GM19025 (cell line): ENCODE measurements at regions not wholly inside any gene's neighbourhood (a gene's known extent, or its start where the extent isn't known, plus 50 kb on each side); places are given as distances from the start of the nearest gene placed in this dataset.
"Not testable (repeated sequence)": the region's sequence is repeated elsewhere in the genome, so short reads cannot be mapped to it uniquely, and the experiment has no call there.

Experiments used
- ATAC-seq: cut with Tn5 transposase; IDR thresholded peaks from one replicate; pipeline ENCODE4 v1.9.1; 2021; ENCODE audit warnings: mild to moderate bottlenecking, low read depth, moderate library complexity; ENCODE audit not compliant: unreplicated experiment

DNA sequence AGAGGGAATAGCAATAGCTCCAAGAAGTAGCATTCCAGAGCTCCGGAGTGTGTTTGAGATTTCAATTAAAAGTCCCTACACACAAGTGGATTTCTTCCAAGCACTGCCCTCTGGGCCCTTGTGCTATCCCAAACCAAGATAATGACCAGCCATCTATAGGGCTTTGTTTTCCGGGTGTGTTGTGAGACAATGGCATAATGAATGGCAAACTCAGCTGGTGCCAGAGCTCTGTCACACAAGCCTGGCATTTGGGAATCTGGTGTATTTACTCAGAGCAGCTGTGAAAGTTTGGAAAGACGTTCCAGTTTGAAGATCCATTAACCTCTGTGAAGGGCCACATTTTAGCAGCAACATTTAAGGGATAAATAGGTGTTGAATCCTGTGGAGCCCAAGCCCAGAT is 61.2 kb upstream of the TMTC2 start:
- ATAC-seq = no peak

DNA sequence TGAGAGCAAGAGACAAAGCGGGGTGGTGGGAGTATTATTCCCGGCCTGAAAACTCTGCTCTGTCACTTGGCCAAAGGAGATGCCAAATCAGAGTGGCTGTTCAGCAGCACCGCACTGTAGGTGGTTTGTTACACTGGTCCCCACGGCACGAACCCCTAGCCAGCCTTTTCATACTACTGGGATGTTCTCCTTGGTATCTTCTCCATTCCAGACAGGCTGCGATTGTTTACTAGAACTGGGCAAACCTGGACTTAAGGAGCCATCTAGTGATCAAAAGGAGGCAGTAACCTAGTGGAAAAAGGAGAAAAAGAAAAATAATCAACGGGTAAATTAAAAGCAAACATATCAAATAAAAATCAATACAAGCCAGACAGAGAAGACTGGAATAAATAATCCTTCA is 58.9 kb upstream of the TMTC2 start:
- ATAC-seq = no peak

DNA sequence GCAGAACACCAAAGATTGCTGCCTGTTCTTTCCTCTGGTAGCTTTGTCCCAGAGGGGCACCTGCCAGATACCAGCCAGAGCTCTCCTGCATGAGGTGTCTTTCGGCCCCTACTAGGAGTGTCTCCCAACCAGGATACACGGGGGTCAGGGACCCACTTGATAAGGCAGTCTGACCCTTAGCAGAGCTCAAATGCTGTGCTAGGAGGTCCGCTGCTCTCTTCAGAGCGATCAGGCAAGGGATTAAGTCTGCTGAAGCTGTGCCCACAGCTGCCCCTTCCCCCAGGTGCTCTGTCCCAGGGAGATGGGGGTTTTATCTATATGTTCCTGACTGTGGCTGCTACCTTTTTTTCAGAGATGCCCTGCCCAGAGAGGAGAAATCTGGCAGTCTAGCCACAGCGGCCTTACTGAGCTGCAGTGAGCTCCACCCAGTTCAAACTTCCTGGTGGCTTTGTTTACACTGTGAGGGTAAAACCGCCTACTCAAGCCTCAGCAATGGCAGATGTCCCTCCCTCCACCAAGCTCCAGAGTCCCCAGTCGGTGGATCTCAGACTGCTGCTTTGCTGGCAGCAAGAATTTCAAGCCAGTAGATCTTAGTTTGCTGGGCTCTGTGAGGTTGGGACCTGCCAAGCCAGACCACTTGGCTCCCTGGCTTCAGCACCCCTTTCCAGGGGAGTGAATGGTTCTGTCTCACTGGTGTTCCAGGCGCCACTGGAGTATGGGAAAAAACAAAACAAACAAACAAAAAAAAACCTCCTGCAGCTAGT is 52.0 kb upstream of the TMTC2 start:
- not testable (repeated sequence) for ATAC-seq

DNA sequence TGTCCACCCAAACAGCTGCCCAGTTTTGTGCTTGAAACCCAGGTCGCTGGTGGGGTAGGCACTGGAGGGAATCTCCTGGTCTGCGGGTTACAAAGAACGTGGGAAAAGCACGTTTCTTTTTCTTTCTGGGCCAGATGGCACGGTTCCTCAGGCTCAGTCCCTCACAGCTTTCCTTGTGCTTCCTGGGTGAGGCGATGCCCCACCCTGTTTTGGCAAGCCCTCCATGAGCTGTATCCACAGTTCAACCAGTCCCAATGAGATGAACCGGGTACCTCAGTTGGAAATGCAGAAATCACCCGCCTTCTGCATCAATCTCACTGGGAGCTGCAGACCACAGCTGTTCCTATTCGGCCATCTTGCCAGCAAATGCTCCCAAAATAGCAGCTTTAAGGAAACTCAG is 51.4 kb upstream of the TMTC2 start:
- ATAC-seq = no peak
